ENCODE measurements at regions not wholly inside any gene's neighbourhood (a gene's known extent, or its start where the extent isn't known, plus 50 kb on each side); places are given as distances from the start of the nearest gene placed in this dataset.

- in situ Hi-C loops (cut with MboI; ENCODE audit: low sequenced_read_pairs, unreplicated experiment), result no loop called here
- TF ChIP-seq CTCF (IDR thresholded peaks at IDR 0.05; ENCODE audit: borderline replicate concordance, control extremely low read depth, extremely low read depth, insufficient read depth, missing control alignments), result no peak
- DNase-seq (ENCODE audit: low spot score), result no peak
These were observed 128.8 kb downstream of the ADSS2 start for GRCh38 chr1:244322791-244323521.

GRCh38 chr1:244324176-244324883 is 127.4 kb downstream of the ADSS2 start:
- no peak for TF ChIP-seq CTCF (IDR thresholded peaks at IDR 0.05; ENCODE audit: borderline replicate concordance, control extremely low read depth, extremely low read depth, insufficient read depth, missing control alignments)
- no peak for DNase-seq (ENCODE audit: low spot score)
- in situ Hi-C loops (cut with MboI; ENCODE audit: low sequenced_read_pairs, unreplicated experiment), result no loop called here

- no peak for TF ChIP-seq CTCF (IDR thresholded peaks at IDR 0.05; ENCODE audit: borderline replicate concordance, control extremely low read depth, extremely low read depth, insufficient read depth, missing control alignments)
- in situ Hi-C loops (cut with MboI; ENCODE audit: low sequenced_read_pairs, unreplicated experiment), result no loop called here
- DNase-seq (ENCODE audit: low spot score), result no peak
These were observed 126.5 kb downstream of the ADSS2 start for GRCh38 chr1:244325056-244325758.

- DNase-seq (ENCODE audit: low spot score), result no peak
- TF ChIP-seq CTCF (IDR thresholded peaks at IDR 0.05; ENCODE audit: borderline replicate concordance, control extremely low read depth, extremely low read depth, insufficient read depth, missing control alignments), result no peak
- in situ Hi-C loops (cut with MboI; ENCODE audit: low sequenced_read_pairs, unreplicated experiment), result no loop called here
These were observed 125.0 kb downstream of the ADSS2 start for GRCh38 chr1:244326757-244327156.

- no peak for TF ChIP-seq CTCF (IDR thresholded peaks at IDR 0.05; ENCODE audit: borderline replicate concordance, control extremely low read depth, extremely low read depth, insufficient read depth, missing control alignments)
- in situ Hi-C loops (cut with MboI; ENCODE audit: low sequenced_read_pairs, unreplicated experiment), result no loop called here
- no peak for DNase-seq (ENCODE audit: low spot score)
These were observed 124.2 kb downstream of the ADSS2 start for GRCh38 chr1:244327533-244327932.

- in situ Hi-C loops (cut with MboI; ENCODE audit: low sequenced_read_pairs, unreplicated experiment), result no loop called here
- no peak for DNase-seq (ENCODE audit: low spot score)
- TF ChIP-seq CTCF (IDR thresholded peaks at IDR 0.05; ENCODE audit: borderline replicate concordance, control extremely low read depth, extremely low read depth, insufficient read depth, missing control alignments), result no peak
These were observed 123.2 kb downstream of the ADSS2 start for GRCh38 chr1:244328476-244328875.
